GM06990 (cell line): ENCODE measurements at regions not wholly inside any gene's neighbourhood (a gene's known extent, or its start where the extent isn't known, plus 50 kb on each side); places are given as distances from the start of the nearest gene placed in this dataset.

ENCODE experiments used
- DNase-seq: peaks from one replicate; pipeline ENCODE4 v3.0.0-alpha.2; 2011; ENCODE audit not compliant: insufficient read length; ENCODE audit errors: extremely low read depth
- H3K27me3 ChIP-seq: replicated peaks from 2 replicates; pipeline ENCODE4 v1.6.0; 2011; ENCODE audit warnings: low read length; ENCODE audit not compliant: control insufficient read depth, insufficient read depth
- H3K36me3 ChIP-seq: 2 replicates; pipeline ENCODE4 v1.5.1; 2011; ENCODE audit warnings: low read length; ENCODE audit not compliant: control insufficient read depth, insufficient read depth
- H3K4me3 ChIP-seq: replicated peaks from 2 replicates; pipeline ENCODE4 v1.5.1; 2011; ENCODE audit warnings: low read depth, mild to moderate bottlenecking, control low read depth, low read length
- CTCF ChIP-seq: IDR thresholded peaks from 2 replicates; pipeline ENCODE4 v1.5.1; 2011; ENCODE audit warnings: low read length, control low read depth, mild to moderate bottlenecking, inconsistent platforms; ENCODE audit not compliant: insufficient read depth, poor library complexity, severe bottlenecking

- Histone ChIP-seq H3K36me3 (no peaks in the 10 kb centered on the region), H3K27me3 (peaks cover 3% of the 10 kb centered on the region), H3K4me3 (no peak overlapping the region)
- no peak for TF ChIP-seq CTCF
- no peak for DNase-seq
These were observed 102.6 kb upstream of the ROPN1 start for GRCh38 chr3:124094496-124094895.

GRCh38 chr3:124097362-124098131 is 105.6 kb upstream of the ROPN1 start:
- TF ChIP-seq CTCF: no peak
- Histone ChIP-seq H3K27me3 (peaks cover 3% of the 10 kb centered on the region), H3K36me3 (no peaks in the 10 kb centered on the region), H3K4me3 (no peak overlapping the region)
- no peak for DNase-seq

GRCh38 chr3:124101643-124102042 is 109.7 kb upstream of the ROPN1 start:
- Histone ChIP-seq H3K27me3 (peaks cover 3% of the 10 kb centered on the region), H3K4me3 (no peak overlapping the region), H3K36me3 (no peaks in the 10 kb centered on the region)
- TF ChIP-seq CTCF: no peak
- DNase-seq: no peak

- TF ChIP-seq CTCF: no peak
- Histone ChIP-seq H3K27me3 (no peaks in the 10 kb centered on the region), H3K36me3 (no peaks in the 10 kb centered on the region), H3K4me3 (no peak overlapping the region)
- no peak for DNase-seq
These were observed 115.4 kb upstream of the ROPN1 start for GRCh38 chr3:124107104-124107890.

GRCh38 chr3:124108446-124108845 is 116.5 kb upstream of the ROPN1 start:
- no peak for TF ChIP-seq CTCF
- no peak overlapping the region for H3K4me3 ChIP-seq

More at GRCh38 chr3:124108446-124108845, 116.5 kb upstream of the ROPN1 start:
- no peaks in the 10 kb centered on the region for H3K36me3 ChIP-seq
- DNase-seq: no peak
- no peaks in the 10 kb centered on the region for H3K27me3 ChIP-seq
